GM13976 (cell line): ENCODE measurements at regions not wholly inside any gene's neighbourhood (a gene's known extent, or its start where the extent isn't known, plus 50 kb on each side); places are given as distances from the start of the nearest gene placed in this dataset.

Source experiments
- DNase-seq: peaks from one replicate; pipeline ENCODE4 v3.0.0; 2012; ENCODE audit warnings: low spot score
- in situ Hi-C: fragments of 300-500 bp; cut with MboI; formaldehyde crosslinking; loops from one replicate; pipeline ENCODE4 v1.12.0; 2022; ENCODE audit warnings: low sequenced_read_pairs, mixed read lengths, inconsistent platforms; ENCODE audit not compliant: unreplicated experiment
- TF ChIP-seq, protein P1 (sequence below): IDR thresholded peaks from 2 replicates; pipeline ENCODE4 v1.5.1; 2012; ENCODE audit warnings: borderline replicate concordance, mild to moderate bottlenecking; ENCODE audit not compliant: insufficient read depth; ENCODE audit errors: extremely low read depth, missing control alignments, control extremely low read depth

DNA sequence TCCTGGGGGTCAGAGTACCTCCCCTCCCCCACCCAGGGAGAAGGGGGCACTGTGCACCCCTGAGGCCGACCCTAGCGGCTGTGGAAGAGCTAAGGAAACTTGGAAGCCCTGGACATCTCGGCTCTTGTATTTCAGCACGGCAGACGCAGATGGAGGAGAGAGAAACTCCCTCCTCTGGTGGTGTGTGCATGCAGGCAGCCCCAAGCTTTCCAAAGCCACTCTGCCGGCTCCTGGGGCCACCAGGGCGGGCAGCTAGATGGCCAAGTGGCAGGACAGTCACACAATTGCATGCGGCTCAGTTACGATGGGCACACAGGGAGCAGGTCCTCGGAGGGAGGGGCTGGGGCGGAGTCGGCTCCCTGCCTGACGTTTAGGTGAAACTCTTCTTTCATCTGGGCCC, 195.5 kb downstream of the RBFOX3 start:
- TF ChIP-seq, protein P1, sequence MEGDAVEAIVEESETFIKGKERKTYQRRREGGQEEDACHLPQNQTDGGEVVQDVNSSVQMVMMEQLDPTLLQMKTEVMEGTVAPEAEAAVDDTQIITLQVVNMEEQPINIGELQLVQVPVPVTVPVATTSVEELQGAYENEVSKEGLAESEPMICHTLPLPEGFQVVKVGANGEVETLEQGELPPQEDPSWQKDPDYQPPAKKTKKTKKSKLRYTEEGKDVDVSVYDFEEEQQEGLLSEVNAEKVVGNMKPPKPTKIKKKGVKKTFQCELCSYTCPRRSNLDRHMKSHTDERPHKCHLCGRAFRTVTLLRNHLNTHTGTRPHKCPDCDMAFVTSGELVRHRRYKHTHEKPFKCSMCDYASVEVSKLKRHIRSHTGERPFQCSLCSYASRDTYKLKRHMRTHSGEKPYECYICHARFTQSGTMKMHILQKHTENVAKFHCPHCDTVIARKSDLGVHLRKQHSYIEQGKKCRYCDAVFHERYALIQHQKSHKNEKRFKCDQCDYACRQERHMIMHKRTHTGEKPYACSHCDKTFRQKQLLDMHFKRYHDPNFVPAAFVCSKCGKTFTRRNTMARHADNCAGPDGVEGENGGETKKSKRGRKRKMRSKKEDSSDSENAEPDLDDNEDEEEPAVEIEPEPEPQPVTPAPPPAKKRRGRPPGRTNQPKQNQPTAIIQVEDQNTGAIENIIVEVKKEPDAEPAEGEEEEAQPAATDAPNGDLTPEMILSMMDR, result no peak
- in situ Hi-C loops, result no loop called here
- no peak for DNase-seq

DNA sequence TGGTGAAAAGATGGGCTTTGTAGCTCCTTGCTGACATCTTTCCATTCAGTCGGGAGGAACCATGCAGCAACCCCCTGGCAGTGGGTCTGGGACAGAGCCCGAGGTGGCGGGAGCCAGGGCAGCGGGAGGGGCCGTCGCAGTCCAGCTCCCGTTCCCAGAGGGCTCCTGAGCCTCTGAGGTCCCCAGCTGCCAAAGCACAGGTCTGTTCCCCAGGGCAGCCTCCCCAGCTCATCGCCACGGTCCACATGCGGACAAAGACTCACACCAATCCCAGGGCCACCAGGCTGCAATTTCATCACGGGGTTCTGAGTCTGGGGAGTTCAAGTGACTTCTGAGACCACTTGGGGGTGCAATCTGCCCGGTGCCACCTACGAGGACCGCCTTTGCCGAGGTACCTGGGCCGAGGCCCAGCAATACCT, 196.0 kb downstream of the RBFOX3 start:
- DNase-seq, result no peak
- in situ Hi-C loops, result no loop called here
- TF ChIP-seq, protein P1, result no peak

DNA sequence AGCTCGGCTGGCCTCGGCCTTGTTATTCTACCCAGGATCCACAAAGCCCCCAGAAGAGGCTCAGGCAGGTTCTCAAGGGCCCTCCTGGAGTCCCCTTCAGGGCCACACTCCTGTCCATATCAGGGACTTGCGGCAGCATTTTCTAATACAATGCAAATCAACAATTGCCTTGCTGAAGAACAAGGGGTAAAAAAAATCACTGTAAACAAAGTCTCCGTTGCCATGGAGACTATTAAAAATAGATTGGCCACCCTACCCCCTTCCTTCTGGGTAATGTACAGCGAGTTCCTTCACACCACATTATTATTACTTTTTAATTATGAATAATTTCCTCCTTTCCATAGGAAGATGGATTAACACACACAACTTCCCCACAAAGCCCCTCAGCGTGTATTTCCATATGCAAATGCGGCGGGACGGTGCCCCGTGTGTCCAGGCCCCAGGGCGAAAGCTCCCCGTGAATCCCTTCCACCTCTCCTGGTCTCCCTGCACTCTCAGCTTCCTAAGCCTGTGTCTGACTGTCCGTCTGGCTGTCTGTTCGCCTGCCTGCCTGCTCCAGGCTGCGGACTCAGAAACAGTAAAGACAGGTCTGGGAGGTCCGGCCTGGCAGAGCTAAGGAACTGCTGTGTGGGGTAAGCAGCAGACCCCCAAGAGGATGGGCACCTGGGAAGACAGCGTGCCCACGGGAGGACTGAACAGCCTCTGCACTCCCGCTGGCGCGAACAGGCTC, 196.6 kb downstream of the RBFOX3 start:
- in situ Hi-C loops, result no loop called here
- TF ChIP-seq, protein P1, result no peak

DNA sequence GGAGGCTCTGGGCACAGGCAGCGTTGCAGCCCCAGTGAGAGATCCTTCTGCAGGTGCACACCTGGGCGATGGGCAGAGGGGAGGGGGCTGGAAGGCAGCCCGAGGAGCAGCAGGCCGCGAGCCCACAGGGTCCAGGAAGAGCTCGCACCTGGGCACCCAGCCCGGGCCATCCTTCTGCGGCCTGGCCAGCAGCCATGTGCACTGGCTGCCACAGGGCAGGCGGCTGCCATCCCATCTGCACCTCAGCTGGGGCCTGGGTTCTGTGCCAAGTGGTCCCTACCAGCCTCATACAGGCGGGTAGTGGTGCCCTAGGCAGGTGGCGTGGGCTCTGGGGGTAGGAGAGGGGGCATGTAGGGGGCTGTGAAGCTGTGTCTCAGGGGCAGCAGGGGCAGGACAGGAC, 197.2 kb downstream of the RBFOX3 start:
- DNase-seq, result no peak
- in situ Hi-C loops, result no loop called here
- TF ChIP-seq, protein P1, result no peak

More for the DNA sequence above, 196.6 kb downstream of the RBFOX3 start:
- no peak for DNase-seq

DNA sequence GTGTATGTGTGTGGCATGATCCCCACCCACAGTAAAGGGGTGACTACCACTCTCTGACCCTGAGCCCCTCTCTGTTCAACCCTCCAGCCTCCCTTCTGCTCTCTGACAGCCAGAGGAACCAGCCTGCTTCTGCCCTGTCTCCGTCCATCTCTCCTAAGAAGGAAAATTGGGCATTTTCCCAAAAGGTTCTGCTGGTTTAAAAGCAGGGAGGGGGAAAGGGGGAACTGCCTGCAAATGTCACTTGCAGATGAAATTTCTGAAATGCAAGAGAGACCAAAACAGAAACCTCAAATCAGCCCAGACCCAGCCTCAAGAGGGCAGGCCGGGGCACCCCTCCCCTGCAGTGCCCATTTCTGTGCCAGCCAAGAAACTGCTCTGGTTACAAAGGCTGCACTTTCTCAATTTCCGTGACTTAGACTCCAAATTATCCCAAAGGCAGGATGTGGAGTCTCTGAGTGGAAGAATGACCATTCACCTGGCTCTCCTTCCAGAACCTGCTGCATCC, 197.9 kb downstream of the RBFOX3 start:
- no peak for DNase-seq
- in situ Hi-C loops, result no loop called here
- TF ChIP-seq, protein P1, result no peak

DNA sequence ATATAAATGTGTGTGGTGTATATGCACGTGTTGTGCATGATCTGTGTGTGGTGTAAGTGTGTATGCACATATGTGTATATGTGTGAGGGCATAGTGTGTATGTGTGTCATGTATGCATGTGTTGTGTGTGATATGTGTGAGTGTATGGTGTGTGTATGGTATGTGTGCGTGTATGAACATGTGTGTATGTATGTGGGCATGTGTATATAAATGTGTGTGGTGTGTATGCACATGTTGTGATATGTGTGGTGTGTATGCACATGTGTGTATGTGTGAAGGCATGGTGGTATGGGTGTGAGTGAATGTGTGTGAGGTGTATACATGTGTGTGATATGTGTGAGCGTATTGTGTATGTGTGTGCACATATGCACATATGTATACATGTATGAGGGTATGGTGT, 198.7 kb downstream of the RBFOX3 start:
- TF ChIP-seq, protein P1, result no peak
- in situ Hi-C loops, result no loop called here
- DNase-seq, result no peak

DNA sequence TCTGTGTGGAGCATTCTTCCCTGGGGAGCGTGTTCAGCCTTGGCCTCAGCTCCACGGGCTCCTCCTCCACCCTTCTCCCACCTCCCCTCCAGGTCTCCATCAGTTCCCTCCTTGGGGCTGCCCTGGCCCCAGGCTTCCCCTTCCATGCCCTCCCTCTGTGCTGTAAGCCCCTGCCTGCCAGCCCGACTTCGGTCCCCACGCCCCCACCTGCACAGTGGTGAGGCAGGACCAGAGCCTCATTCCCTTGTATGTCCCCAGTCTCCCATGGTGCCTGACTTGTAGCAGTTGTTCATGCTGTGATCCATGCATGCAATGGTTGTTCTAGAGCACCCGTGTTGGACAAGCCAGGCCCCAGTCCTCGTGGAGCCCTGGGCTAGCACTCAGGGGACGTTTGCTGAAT, 199.4 kb downstream of the RBFOX3 start:
- DNase-seq, result no peak
- in situ Hi-C loops, result no loop called here
- TF ChIP-seq, protein P1, result no peak
